ENCODE measurements at regions not wholly inside any gene's neighbourhood (a gene's known extent, or its start where the extent isn't known, plus 50 kb on each side); places are given as distances from the start of the nearest gene placed in this dataset.

- TF ChIP-seq ZNF462 (CRISPR knock-in tag; IDR thresholded peaks at IDR 0.05) (no peak), REST (IDR thresholded peaks at IDR 0.05; ENCODE audit: unreplicated experiment) (no peak), EZH2phosphoT487 (IDR thresholded peaks at IDR 0.05; ENCODE audit: unreplicated experiment) (no peak), ZNF331 (CRISPR knock-in tag; IDR thresholded peaks at IDR 0.05; ENCODE audit: low read depth) (no peak), CREB1 (CRISPR knock-in tag; IDR thresholded peaks at IDR 0.05; ENCODE audit: low read depth) (no peak), ZNF114 (CRISPR knock-in tag; IDR thresholded peaks at IDR 0.05) (no peak), JUNB (IDR thresholded peaks at IDR 0.05; ENCODE audit: unreplicated experiment) (no peak), STAT1 (IDR thresholded peaks at IDR 0.05; ENCODE audit: unreplicated experiment) (no peak)
Measured at GRCh38 chr7:115634633-115635032, 395.9 kb downstream of the TFEC start (continued).
